Uterus (tissue), 2 donors: ENCODE measurements at regions not wholly inside any gene's neighbourhood (a gene's known extent, or its start where the extent isn't known, plus 50 kb on each side); places are given as distances from the start of the nearest gene placed in this dataset.

Experiments
- POLR2A ChIP-seq, 2 donors: fragments of 450-650 bp; IDR thresholded peaks; one replicate each; pipeline ENCODE4 v1.6.1; 2016; ENCODE audit warnings: antibody characterized with exemption in 2 of 2, mild to moderate bottlenecking in 1 of 2, moderate library complexity in 1 of 2
- TF ChIP-seq, protein P1 (sequence below), 4 experiments: fragments of 200-600 bp in 2 of 4; fragments of 450-650 bp in 2 of 4; sonication (generic) in 2 of 4; IDR thresholded peaks; one replicate each; pipeline ENCODE4 v1.5.1; 2016 to 2019; ENCODE audit warnings: antibody characterized with exemption in 4 of 4, mild to moderate bottlenecking in 2 of 4, moderate library complexity in 1 of 4

DNA sequence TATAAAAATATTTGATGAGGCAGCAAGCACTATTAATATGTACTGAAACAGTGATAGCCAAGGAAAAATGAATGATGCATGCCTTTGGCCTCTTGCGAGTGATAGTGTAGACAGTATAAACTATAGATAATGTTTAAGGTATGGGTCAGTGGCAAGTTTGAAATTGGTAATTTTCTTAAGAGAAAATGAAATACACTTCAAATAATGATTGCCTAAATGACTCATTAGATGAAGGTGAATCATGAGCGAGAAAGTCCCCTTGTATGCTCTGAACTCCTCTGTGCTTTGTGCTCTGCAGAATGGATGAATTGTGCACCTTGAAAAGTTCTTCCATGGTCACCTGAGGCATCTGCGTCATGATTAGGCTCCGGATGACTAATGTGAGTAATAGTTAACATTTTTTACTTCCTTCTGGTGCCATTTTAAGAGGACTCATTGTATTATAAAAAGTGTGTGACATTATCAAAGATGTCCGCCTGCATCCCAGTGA, 84.9 kb upstream of the RTL1 start:
- TF ChIP-seq POLR2A (IDR thresholded peaks at IDR 0.05), result no peak
- TF ChIP-seq, protein P1, sequence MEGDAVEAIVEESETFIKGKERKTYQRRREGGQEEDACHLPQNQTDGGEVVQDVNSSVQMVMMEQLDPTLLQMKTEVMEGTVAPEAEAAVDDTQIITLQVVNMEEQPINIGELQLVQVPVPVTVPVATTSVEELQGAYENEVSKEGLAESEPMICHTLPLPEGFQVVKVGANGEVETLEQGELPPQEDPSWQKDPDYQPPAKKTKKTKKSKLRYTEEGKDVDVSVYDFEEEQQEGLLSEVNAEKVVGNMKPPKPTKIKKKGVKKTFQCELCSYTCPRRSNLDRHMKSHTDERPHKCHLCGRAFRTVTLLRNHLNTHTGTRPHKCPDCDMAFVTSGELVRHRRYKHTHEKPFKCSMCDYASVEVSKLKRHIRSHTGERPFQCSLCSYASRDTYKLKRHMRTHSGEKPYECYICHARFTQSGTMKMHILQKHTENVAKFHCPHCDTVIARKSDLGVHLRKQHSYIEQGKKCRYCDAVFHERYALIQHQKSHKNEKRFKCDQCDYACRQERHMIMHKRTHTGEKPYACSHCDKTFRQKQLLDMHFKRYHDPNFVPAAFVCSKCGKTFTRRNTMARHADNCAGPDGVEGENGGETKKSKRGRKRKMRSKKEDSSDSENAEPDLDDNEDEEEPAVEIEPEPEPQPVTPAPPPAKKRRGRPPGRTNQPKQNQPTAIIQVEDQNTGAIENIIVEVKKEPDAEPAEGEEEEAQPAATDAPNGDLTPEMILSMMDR (IDR thresholded peaks at IDR 0.05), result no peak
